NCI-H128 (cell line): ENCODE measurements at regions not wholly inside any gene's neighbourhood (a gene's known extent, or its start where the extent isn't known, plus 50 kb on each side); places are given as distances from the start of the nearest gene placed in this dataset.
A peak's percentile ranks its signal among the peaks of the same experiment; 100 is the strongest.

Source experiments
- DNase-seq: peaks from one replicate; lab custom pipeline; 2025; ENCODE audit not compliant: unreplicated experiment; lab: John Stamatoyannopoulos, UW

- DNase-seq: peak; percentile 19
Observed at GRCh38 chr10:75294866-75295701, 59.3 kb upstream of the COMTD1 start.

GRCh38 chr10:75294518-75294865 lies 58.7 kb upstream of the COMTD1 start:
- no peak for DNase-seq

GRCh38 chr10:75294031-75294437 lies 58.3 kb upstream of the COMTD1 start:
- DNase-seq: no peak

- no peak for DNase-seq
Observed at GRCh38 chr10:75293446-75293820, 57.7 kb upstream of the COMTD1 start.

GRCh38 chr10:75292794-75293445 lies 57.2 kb upstream of the COMTD1 start:
- no peak for DNase-seq

GRCh38 chr10:75291805-75292204 lies 56.0 kb upstream of the COMTD1 start:
- no peak for DNase-seq

- no peak for DNase-seq
Observed at GRCh38 chr10:75288140-75288711, 52.5 kb upstream of the COMTD1 start.

- DNase-seq: no peak
Observed at GRCh38 chr10:75287697-75288096, 51.9 kb upstream of the COMTD1 start.

GRCh38 chr10:75286901-75287300 lies 51.1 kb upstream of the COMTD1 start:
- DNase-seq: no peak
